Tibial nerve (tissue), 3 donors: ENCODE measurements at regions not wholly inside any gene's neighbourhood (a gene's known extent, or its start where the extent isn't known, plus 50 kb on each side); places are given as distances from the start of the nearest gene placed in this dataset.

Source experiments
- CTCF ChIP-seq, 5 experiments: fragments of 200-600 bp in 3 of 5; fragments of 450-650 bp in 2 of 5; sonication (generic) in 3 of 5; IDR thresholded peaks; one replicate each; pipeline ENCODE4 v1.5.1; 2016 to 2019; ENCODE audit warnings: antibody characterized with exemption in 5 of 5, mild to moderate bottlenecking in 3 of 5, moderate library complexity in 2 of 5
- POLR2A ChIP-seq, 2 donors: fragments of 450-650 bp; IDR thresholded peaks; one replicate each; pipeline ENCODE4 v1.6.1; 2017; ENCODE audit warnings: antibody characterized with exemption in 2 of 2, mild to moderate bottlenecking in 2 of 2, moderate library complexity in 2 of 2

DNA sequence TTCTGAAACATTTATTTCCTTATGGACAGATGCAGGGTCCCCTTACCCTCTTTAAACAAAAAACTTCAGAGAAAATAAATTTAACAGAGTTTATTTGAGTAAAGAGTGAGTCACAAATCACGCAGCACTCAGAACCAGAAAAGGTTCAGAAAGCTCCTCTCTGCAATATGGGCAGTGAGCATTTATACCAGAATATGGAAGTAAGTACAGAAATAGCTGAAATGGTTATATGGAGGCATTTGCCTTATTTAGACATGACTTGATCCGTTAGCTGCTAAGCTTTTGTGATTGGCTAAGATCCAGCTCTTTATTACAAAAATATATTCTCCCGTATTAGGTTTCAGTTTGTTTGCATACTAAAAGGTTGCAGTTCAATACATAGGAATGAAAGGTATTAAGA, 1554.1 kb downstream of the EFNA5 start:
- TF ChIP-seq CTCF (IDR thresholded peaks at IDR 0.05), result no peak
- no peak for TF ChIP-seq POLR2A (IDR thresholded peaks at IDR 0.05)
